Neural crest cell (in vitro differentiated cells): ENCODE measurements at regions not wholly inside any gene's neighbourhood (a gene's known extent, or its start where the extent isn't known, plus 50 kb on each side); places are given as distances from the start of the nearest gene placed in this dataset.

Source experiments
- DNase-seq: peaks from one replicate; pipeline ENCODE4 v3.0.0; 2021; ENCODE audit warnings: low read depth, mixed read lengths, low spot score
- H3K27ac Mint-ChIP-seq: one replicate; pipeline ENCODE4 v1.8.0; 2021; ENCODE audit warnings: mild to moderate bottlenecking, mixed read lengths; ENCODE audit not compliant: unreplicated experiment
- H3K27me3 Mint-ChIP-seq: 2 replicates; pipeline ENCODE4 v1.8.0; 2021; ENCODE audit warnings: low read depth, mild to moderate bottlenecking, mixed read lengths
- H3K36me3 Mint-ChIP-seq: 2 replicates; pipeline ENCODE4 v1.8.0; 2021; ENCODE audit warnings: low read depth, mild to moderate bottlenecking, mixed read lengths
- H3K4me1 Mint-ChIP-seq: 2 replicates; pipeline ENCODE4 v1.8.0; 2021; ENCODE audit warnings: mixed read lengths
- H3K4me3 Mint-ChIP-seq: one replicate; pipeline ENCODE4 v1.8.0; 2021; ENCODE audit warnings: mild to moderate bottlenecking, mixed read lengths
- H3K9me3 Mint-ChIP-seq: 2 replicates; pipeline ENCODE4 v1.8.0; 2021; ENCODE audit warnings: mixed read lengths
- CTCF ChIP-seq: fragments of 200-600 bp; sonication (generic); conservative IDR thresholded peaks from 2 replicates; pipeline ENCODE4 v1.5.0; 2021; ENCODE audit warnings: antibody characterized with exemption, mild to moderate bottlenecking

GRCh38 chrX:138925330-138925729 lies 213.8 kb upstream of the FGF13 start:
- Mint-ChIP-seq H3K4me3 (no peak overlapping the region), H3K36me3 (peaks cover 12% of the 10 kb centered on the region), H3K27ac (no peak overlapping the region), H3K4me1 (peaks cover 21% of the 10 kb centered on the region), H3K27me3 (no peaks in the 10 kb centered on the region), H3K9me3 (peaks cover 5% of the 10 kb centered on the region)
- no peak for DNase-seq
- no peak for TF ChIP-seq CTCF

- no peak for DNase-seq
- no peak overlapping the region for H3K4me3 Mint-ChIP-seq
- peaks cover 11% of the 10 kb centered on the region for H3K4me1 Mint-ChIP-seq
- no peak for TF ChIP-seq CTCF
- peaks cover 5% of the 10 kb centered on the region for H3K9me3 Mint-ChIP-seq
- no peaks in the 10 kb centered on the region for H3K27me3 Mint-ChIP-seq
- H3K27ac Mint-ChIP-seq, result no peak overlapping the region
- peaks cover 12% of the 10 kb centered on the region for H3K36me3 Mint-ChIP-seq
Observed at GRCh38 chrX:138923805-138924204, 212.3 kb upstream of the FGF13 start.

GRCh38 chrX:138921031-138921430 lies 209.5 kb upstream of the FGF13 start:
- no peak for TF ChIP-seq CTCF
- Mint-ChIP-seq H3K36me3 (peaks cover 6% of the 10 kb centered on the region), H3K4me3 (no peak overlapping the region), H3K4me1 (peaks cover 31% of the 10 kb centered on the region), H3K9me3 (no peaks in the 10 kb centered on the region), H3K27me3 (no peaks in the 10 kb centered on the region), H3K27ac (no peak overlapping the region)
- DNase-seq, result no peak

- Mint-ChIP-seq H3K4me3 (no peak overlapping the region), H3K27me3 (no peaks in the 10 kb centered on the region), H3K4me1 (peaks cover 50% of the 10 kb centered on the region), H3K36me3 (no peaks in the 10 kb centered on the region), H3K27ac (no peak overlapping the region), H3K9me3 (no peaks in the 10 kb centered on the region)
- no peak for TF ChIP-seq CTCF
- no peak for DNase-seq
Observed at GRCh38 chrX:138917781-138918180, 206.3 kb upstream of the FGF13 start.

- Mint-ChIP-seq H3K9me3 (no peaks in the 10 kb centered on the region), H3K27ac (no peak overlapping the region), H3K27me3 (no peaks in the 10 kb centered on the region), H3K4me3 (no peak overlapping the region), H3K36me3 (no peaks in the 10 kb centered on the region), H3K4me1 (peaks cover 66% of the 10 kb centered on the region)
- DNase-seq, result no peak
- no peak for TF ChIP-seq CTCF
Observed at GRCh38 chrX:138914767-138915166, 203.2 kb upstream of the FGF13 start.

GRCh38 chrX:138908577-138908976 lies 197.1 kb upstream of the FGF13 start:
- peaks cover 55% of the 10 kb centered on the region for H3K4me1 Mint-ChIP-seq
- no peaks in the 10 kb centered on the region for H3K36me3 Mint-ChIP-seq
- no peaks in the 10 kb centered on the region for H3K9me3 Mint-ChIP-seq
- no peak overlapping the region for H3K4me3 Mint-ChIP-seq
- no peak for DNase-seq
- no peaks in the 10 kb centered on the region for H3K27me3 Mint-ChIP-seq
- no peak for TF ChIP-seq CTCF
- H3K27ac Mint-ChIP-seq, result no peak overlapping the region
